HCT116 (cell line): ENCODE measurements at regions not wholly inside any gene's neighbourhood (a gene's known extent, or its start where the extent isn't known, plus 50 kb on each side); places are given as distances from the start of the nearest gene placed in this dataset.

Source experiments
- ATAC-seq: fragments of 200-7000 bp; cut with Tn5 transposase; 2 replicates; pipeline ENCODE4 v1.9.1; 2020; ENCODE audit warnings: mild to moderate bottlenecking, moderate library complexity
- BruUV-seq: library from RNA; stranded (reverse); fragments of 400-500 nt; replicated peaks from 2 replicates; lab custom pipeline; 2021; lab: Mats Ljungman, UMichigan
- CTCF ChIA-PET: fragments of 300-600 bp; sonication (Branson Sonifier 250); formaldehyde crosslinking; loops from one replicate; lab custom pipeline; 2021; ENCODE audit warnings: antibody characterized with exemption; lab: Charles Lee
- POLR2A ChIA-PET: fragments of 300-600, 350-600 bp; sonication (Branson Sonifier 250); formaldehyde crosslinking; loops from one replicate; lab custom pipeline; 2021; ENCODE audit warnings: antibody characterized with exemption; lab: Charles Lee
- RAD21 ChIA-PET, 2 experiments: fragments of 300-600 bp; sonication (Branson Sonifier 250); formaldehyde crosslinking; loops; one replicate each; lab custom pipeline; 2023; ENCODE audit warnings: low total read pairs in 2 of 2; ENCODE audit not compliant: uncharacterized antibody in 2 of 2, unreplicated experiment in 2 of 2, low non-redundant PET in 1 of 2; lab: Charles Lee
- DNase-seq: peaks from one replicate; pipeline ENCODE4 v3.0.0-alpha.2; 2010; ENCODE audit warnings: low read depth, low spot score
- H2AFZ ChIP-seq: fragments of 200-600 bp; shearing (Covaris generic), sonication (generic); 2 replicates; pipeline ENCODE4 v1.6.1; 2017; ENCODE audit warnings: low read depth, mixed run types, mixed read lengths, antibody characterized with exemption, low read length; ENCODE audit not compliant: poor library complexity, severe bottlenecking
- H3K27ac ChIP-seq: 2 replicates; pipeline ENCODE4 v1.5.1; 2012; ENCODE audit warnings: low read depth, low read length
- H3K27me3 ChIP-seq: fragments of 200-600 bp; sonication (generic); 2 replicates; pipeline ENCODE4 v1.6.1; 2016; ENCODE audit warnings: mixed run types, low read length, mixed read lengths; ENCODE audit not compliant: insufficient read depth
- H3K36me3 ChIP-seq, 2 experiments: fragments of 200-500 bp in 1 of 2; fragments of 200-600 bp in 1 of 2; sonication (Bioruptor generic) in 1 of 2; sonication (generic) in 1 of 2; 2 replicates each; pipeline versions ENCODE4 v1.5.1 to v1.6.1; 2014 to 2016; ENCODE audit warnings: low read length in 2 of 2, inconsistent platforms in 1 of 2, mixed read lengths in 1 of 2, mixed run types in 1 of 2; ENCODE audit not compliant: insufficient read depth in 2 of 2, control insufficient read depth in 1 of 2
- H3K4me1 ChIP-seq, 2 experiments: fragments of 200-600 bp in 1 of 2; sonication (generic) in 1 of 2; 2 replicates each; pipeline versions ENCODE4 v1.5.1 to v1.6.1; 2012 to 2017; ENCODE audit warnings: low read length in 2 of 2, inconsistent platforms in 1 of 2, mild to moderate bottlenecking in 1 of 2, mixed read lengths in 1 of 2, mixed run types in 1 of 2, moderate library complexity in 1 of 2; ENCODE audit not compliant: insufficient read depth in 2 of 2, control insufficient read depth in 1 of 2
- H3K4me2 ChIP-seq: fragments of 200-600 bp; sonication (generic); 2 replicates; pipeline ENCODE4 v1.6.1; 2017; ENCODE audit warnings: mixed run types, low read length, mixed read lengths
- H3K4me3 ChIP-seq, 2 experiments: fragments of 200-600 bp in 1 of 2; sonication (generic) in 1 of 2; replicated peaks in 1 of 2; 2 replicates each; pipeline ENCODE4 v1.5.1; 2011 to 2016; ENCODE audit warnings: low read length in 2 of 2, control low read depth in 1 of 2, low read depth in 1 of 2, mild to moderate bottlenecking in 1 of 2, mixed read lengths in 1 of 2, mixed run types in 1 of 2
- H3K79me2 ChIP-seq: fragments of 200-600 bp; sonication (generic); 2 replicates; pipeline ENCODE4 v1.6.1; 2017; ENCODE audit warnings: mild to moderate bottlenecking, mixed run types, low read length, moderate library complexity, mixed read lengths; ENCODE audit not compliant: insufficient read depth
- H3K9ac ChIP-seq: fragments of 200-600 bp; sonication (generic); 2 replicates; pipeline ENCODE4 v1.6.1; 2016; ENCODE audit warnings: low read length, mixed read lengths
- H3K9me2 ChIP-seq: fragments of 200-600 bp; sonication (generic), shearing (Covaris generic); 2 replicates; pipeline ENCODE4 v1.6.1; 2017; ENCODE audit warnings: mixed run types, mild to moderate bottlenecking, moderate library complexity; ENCODE audit not compliant: insufficient read depth
- H3K9me3 ChIP-seq, 2 experiments: fragments of 200-500 bp in 1 of 2; fragments of 200-600 bp in 1 of 2; sonication (Bioruptor generic) in 1 of 2; sonication (generic) in 1 of 2; 2 replicates each; pipeline ENCODE4 v1.6.1; 2014 to 2017; ENCODE audit warnings: low read length in 2 of 2, mixed read lengths in 2 of 2, inconsistent platforms in 1 of 2, low read depth in 1 of 2, mild to moderate bottlenecking in 1 of 2, mixed run types in 1 of 2, moderate library complexity in 1 of 2; ENCODE audit not compliant: control insufficient read depth in 1 of 2, insufficient read depth in 1 of 2
- H4K20me1 ChIP-seq: fragments of 200-600 bp; sonication (generic), shearing (Covaris generic); 2 replicates; pipeline ENCODE4 v1.6.1; 2017; ENCODE audit warnings: mixed run types, mild to moderate bottlenecking, moderate library complexity; ENCODE audit not compliant: insufficient read depth
- ATF3 ChIP-seq: IDR thresholded peaks from 2 replicates; pipeline ENCODE4 v1.6.1; 2012
- CEBPB ChIP-seq: IDR thresholded peaks from 2 replicates; pipeline ENCODE4 v1.6.1; 2012; ENCODE audit warnings: low read depth
- CTCF ChIP-seq, 3 experiments: fragments of 200-600 bp in 1 of 3; sonication (generic) in 1 of 3; IDR thresholded peaks in 2 of 3; conservative IDR thresholded peaks in 1 of 3; 2 replicates each; pipeline ENCODE4 v1.5.1; 2012 to 2017; ENCODE audit warnings: low read depth in 2 of 3, low read length in 2 of 3, antibody characterized with exemption in 1 of 3, borderline replicate concordance in 1 of 3, control low read depth in 1 of 3, mild to moderate bottlenecking in 1 of 3, mixed read lengths in 1 of 3, mixed run types in 1 of 3, moderate library complexity in 1 of 3; ENCODE audit not compliant: insufficient read depth in 1 of 3
- EGR1 ChIP-seq: IDR thresholded peaks from 2 replicates; pipeline ENCODE4 v1.6.1; 2012; ENCODE audit warnings: low read depth
- ELF1 ChIP-seq: IDR thresholded peaks from 2 replicates; pipeline ENCODE4 v1.6.1; 2012; ENCODE audit warnings: low read depth, borderline replicate concordance
- EZH2phosphoT487 ChIP-seq: fragments of 200-600 bp; IDR thresholded peaks from 2 replicates; pipeline ENCODE4 v1.6.1; 2018; ENCODE audit warnings: antibody characterized with exemption, borderline replicate concordance
- FOSL1 ChIP-seq: IDR thresholded peaks from 2 replicates; pipeline ENCODE4 v1.6.1; 2012; ENCODE audit warnings: low read depth
- JUND ChIP-seq: IDR thresholded peaks from 2 replicates; pipeline ENCODE4 v1.6.1; 2012
- MAX ChIP-seq: IDR thresholded peaks from 2 replicates; pipeline ENCODE4 v1.6.1; 2012
- POLR2A ChIP-seq: IDR thresholded peaks from 2 replicates; pipeline ENCODE4 v1.7.0; 2011; ENCODE audit warnings: borderline replicate concordance; ENCODE audit not compliant: insufficient read depth, insufficient read length; ENCODE audit errors: extremely low read depth
- POLR2AphosphoS5 ChIP-seq: IDR thresholded peaks from 2 replicates; pipeline ENCODE4 v1.6.1; 2011; ENCODE audit warnings: mild to moderate bottlenecking, low read depth, low read length, moderate library complexity
- RAD21 ChIP-seq: IDR thresholded peaks from 2 replicates; pipeline ENCODE4 v1.6.1; 2012; ENCODE audit warnings: low read depth, mild to moderate bottlenecking
- YY1 ChIP-seq: IDR thresholded peaks from 2 replicates; pipeline ENCODE4 v1.6.1; 2011; ENCODE audit warnings: low read length, low read depth, moderate library complexity, mild to moderate bottlenecking; ENCODE audit not compliant: insufficient replicate concordance; ENCODE audit errors: extremely low read depth
- ZFX ChIP-seq: fragments of 450-650 bp; IDR thresholded peaks from 2 replicates; pipeline ENCODE4 v1.6.1; 2017
- ZNF274 ChIP-seq: fragments of 200-500 bp; sonication (Bioruptor generic); IDR thresholded peaks from 2 replicates; pipeline ENCODE4 v1.6.1; 2014; ENCODE audit warnings: mild to moderate bottlenecking, low read depth, low read length, inconsistent platforms
- intact Hi-C: fragments of 100-400 bp; cut with micrococcal nuclease; formaldehyde crosslinking; loops from 2 replicates; pipeline ENCODE4 v1.10.0; 2022

- H3K4me3 ChIP-seq: no peak overlapping the region
- ChIA-PET POLR2A (no interaction called here), RAD21 (no interaction called here), CTCF (no interaction called here)
- TF ChIP-seq RAD21 (no peak), EZH2phosphoT487 (no peak)
- H3K4me2 ChIP-seq: peak overlapping the region; percentile 78
- H3K9ac ChIP-seq: no peak overlapping the region
- no TSS peak for BruUV-seq
- intact Hi-C loops: loop anchor here (5.0 to 10.0 kb wide), 3 partner anchors 659 to 876 kb away; no protein-coding TSS in a partner anchor
- H2AFZ ChIP-seq: peak overlapping the region; percentile 94
- H3K27me3 ChIP-seq: no peaks in the 10 kb centered on the region
- no peaks in the 10 kb centered on the region for H4K20me1 ChIP-seq
- H3K27ac ChIP-seq: no peak overlapping the region
- ATAC-seq (no peak), DNase-seq (no peak)
- H3K36me3 ChIP-seq: no peaks in the 10 kb centered on the region
- no peaks in the 10 kb centered on the region for H3K79me2 ChIP-seq
- H3K9me2 ChIP-seq: no peaks in the 10 kb centered on the region
- peaks cover 11 to 30% of the 10 kb centered on the region in 2 experiments for H3K4me1 ChIP-seq
- no peaks in the 10 kb centered on the region for H3K9me3 ChIP-seq
These were observed 392.2 kb upstream of the ZFP42 start for GRCh38 chr4:187603093-187604025.

GRCh38 chr4:187604984-187605383, 390.6 kb upstream of the ZFP42 start:
- H3K36me3 ChIP-seq: no peaks in the 10 kb centered on the region
- ChIA-PET POLR2A (no interaction called here), RAD21 (no interaction called here), CTCF (no interaction called here)
- no peak overlapping the region for H3K4me3 ChIP-seq
- H3K79me2 ChIP-seq: no peaks in the 10 kb centered on the region
- ATAC-seq: no peak
- no peak for DNase-seq
- no TSS peak for BruUV-seq
- no peak overlapping the region for H3K4me2 ChIP-seq
- intact Hi-C loops: loop anchor here (5.0 to 10.0 kb wide), 6 partner anchors 387 to 878 kb away; no protein-coding TSS in a partner anchor
- H3K9me3 ChIP-seq: no peaks in the 10 kb centered on the region
- H3K9ac ChIP-seq: no peak overlapping the region
- H3K27me3 ChIP-seq: no peaks in the 10 kb centered on the region
- no peaks in the 10 kb centered on the region for H3K9me2 ChIP-seq
- no peak overlapping the region for H2AFZ ChIP-seq
- peaks cover 11 to 28% of the 10 kb centered on the region in 2 experiments for H3K4me1 ChIP-seq
- no peak for TF ChIP-seq ZNF274
- TF ChIP-seq ELF1: no peak
- TF ChIP-seq YY1: no peak
- TF ChIP-seq POLR2AphosphoS5: no peak
- no peak for TF ChIP-seq CTCF (IDR thresholded peaks at IDR 0.05 in 2 of 3, conservative IDR thresholded peaks at IDR 0.05 in 1 of 3; ENCODE audit: borderline replicate concordance in 1 of 3, insufficient read depth in 1 of 3, low read depth in 2 of 3, low read length in 2 of 3)
- no peak for TF ChIP-seq EZH2phosphoT487
- TF ChIP-seq FOSL1: no peak
- TF ChIP-seq ATF3: no peak
- TF ChIP-seq MAX: no peak
- TF ChIP-seq EGR1: no peak
- no peak for TF ChIP-seq ZFX
- TF ChIP-seq POLR2A: no peak
- TF ChIP-seq RAD21: no peak
- no peak for TF ChIP-seq CEBPB
- no peak for TF ChIP-seq JUND
- no peak overlapping the region for H3K27ac ChIP-seq
- H4K20me1 ChIP-seq: no peaks in the 10 kb centered on the region
